H7 (cell line): ENCODE measurements at regions not wholly inside any gene's neighbourhood (a gene's known extent, or its start where the extent isn't known, plus 50 kb on each side); places are given as distances from the start of the nearest gene placed in this dataset.
"Not testable (repeated sequence)": the region's sequence is repeated elsewhere in the genome, so short reads cannot be mapped to it uniquely, and the experiment has no call there.

Experiments
- DNase-seq: peaks from one replicate; pipeline ENCODE4 v3.0.0; 2012
- H3K27me3 ChIP-seq: 2 replicates; pipeline ENCODE4 v1.6.0; 2011; ENCODE audit warnings: mild to moderate bottlenecking, low read length; ENCODE audit not compliant: control insufficient read depth, insufficient read depth
- H3K36me3 ChIP-seq: replicated peaks from 2 replicates; pipeline ENCODE4 v1.5.1; 2011; ENCODE audit warnings: low read length; ENCODE audit not compliant: control insufficient read depth, insufficient read depth
- H3K4me3 ChIP-seq: 2 replicates; pipeline ENCODE4 v1.5.1; 2011; ENCODE audit warnings: low read depth, mild to moderate bottlenecking, control low read depth, low read length, moderate library complexity; ENCODE audit not compliant: insufficient read depth

- Histone ChIP-seq H3K27me3 (no peaks in the 10 kb centered on the region), H3K36me3 (no peaks in the 10 kb centered on the region), H3K4me3 (no peak overlapping the region)
- DNase-seq, result no peak
Observed at GRCh38 chr6:144347933-144348332, 62.8 kb downstream of the UTRN start.

GRCh38 chr6:144349690-144350527, 64.8 kb downstream of the UTRN start:
- H3K36me3 ChIP-seq, result no peaks in the 10 kb centered on the region
- DNase-seq, result peak; percentile 47

GRCh38 chr6:144350528-144350880, 65.4 kb downstream of the UTRN start:
- Histone ChIP-seq H3K4me3 (no peak overlapping the region), H3K27me3 (no peaks in the 10 kb centered on the region), H3K36me3 (no peaks in the 10 kb centered on the region)
- no peak for DNase-seq

More at GRCh38 chr6:144349690-144350527, 64.8 kb downstream of the UTRN start:
- Histone ChIP-seq H3K27me3 (no peaks in the 10 kb centered on the region), H3K4me3 (no peak overlapping the region)

- Histone ChIP-seq H3K4me3 (no peak overlapping the region), H3K27me3 (no peaks in the 10 kb centered on the region), H3K36me3 (no peaks in the 10 kb centered on the region)
- DNase-seq, result no peak
Observed at GRCh38 chr6:144351379-144352127, 66.4 kb downstream of the UTRN start.

- H3K27me3 ChIP-seq, result no peaks in the 10 kb centered on the region
- no peak overlapping the region for H3K4me3 ChIP-seq
- H3K36me3 ChIP-seq, result no peaks in the 10 kb centered on the region
- no peak for DNase-seq
Observed at GRCh38 chr6:144352331-144352730, 67.2 kb downstream of the UTRN start.

- H3K36me3 ChIP-seq, result no peaks in the 10 kb centered on the region
- no peak overlapping the region for H3K4me3 ChIP-seq
- DNase-seq, result no peak
- no peaks in the 10 kb centered on the region for H3K27me3 ChIP-seq
Observed at GRCh38 chr6:144353871-144354314, 68.8 kb downstream of the UTRN start.

GRCh38 chr6:144359783-144360182, 74.6 kb downstream of the UTRN start:
- Histone ChIP-seq H3K4me3 (no peak overlapping the region), H3K36me3 (no peaks in the 10 kb centered on the region)

GRCh38 chr6:144360401-144360800, 75.3 kb downstream of the UTRN start:
- Histone ChIP-seq H3K36me3 (no peaks in the 10 kb centered on the region), H3K4me3 (no peak overlapping the region), H3K27me3 (no peaks in the 10 kb centered on the region)
- DNase-seq, result no peak

More at GRCh38 chr6:144359783-144360182, 74.6 kb downstream of the UTRN start:
- no peak for DNase-seq
- no peaks in the 10 kb centered on the region for H3K27me3 ChIP-seq

GRCh38 chr6:144361016-144361415, 75.9 kb downstream of the UTRN start:
- DNase-seq, result no peak
- Histone ChIP-seq H3K4me3 (no peak overlapping the region), H3K27me3 (no peaks in the 10 kb centered on the region), H3K36me3 (no peaks in the 10 kb centered on the region)

GRCh38 chr6:144362042-144363018, 77.2 kb downstream of the UTRN start:
- no peak for DNase-seq
- Histone ChIP-seq H3K36me3 (no peaks in the 10 kb centered on the region), H3K27me3 (no peaks in the 10 kb centered on the region), H3K4me3 (no peak overlapping the region)

- H3K36me3 ChIP-seq, result no peaks in the 10 kb centered on the region
- no peak overlapping the region for H3K4me3 ChIP-seq
Observed at GRCh38 chr6:144364208-144364720, 79.1 kb downstream of the UTRN start.

GRCh38 chr6:144364782-144365181, 79.6 kb downstream of the UTRN start:
- no peak for DNase-seq
- H3K36me3 ChIP-seq, result no peaks in the 10 kb centered on the region
- no peak overlapping the region for H3K4me3 ChIP-seq
- H3K27me3 ChIP-seq, result no peaks in the 10 kb centered on the region

More at GRCh38 chr6:144364208-144364720, 79.1 kb downstream of the UTRN start:
- DNase-seq, result no peak
- H3K27me3 ChIP-seq, result no peaks in the 10 kb centered on the region

GRCh38 chr6:144365271-144365670, 80.1 kb downstream of the UTRN start:
- DNase-seq, result no peak
- no peaks in the 10 kb centered on the region for H3K27me3 ChIP-seq
- no peak overlapping the region for H3K4me3 ChIP-seq
- no peaks in the 10 kb centered on the region for H3K36me3 ChIP-seq

GRCh38 chr6:144369696-144370095, 84.6 kb downstream of the UTRN start:
- DNase-seq, H3K4me3 ChIP-seq, H3K36me3 ChIP-seq, H3K27me3 ChIP-seq: not testable (repeated sequence)
